ENCODE measurements at regions not wholly inside any gene's neighbourhood (a gene's known extent, or its start where the extent isn't known, plus 50 kb on each side); places are given as distances from the start of the nearest gene placed in this dataset.
"Not testable (repeated sequence)": the region's sequence is repeated elsewhere in the genome, so short reads cannot be mapped to it uniquely, and the experiment has no call there.

DNA sequence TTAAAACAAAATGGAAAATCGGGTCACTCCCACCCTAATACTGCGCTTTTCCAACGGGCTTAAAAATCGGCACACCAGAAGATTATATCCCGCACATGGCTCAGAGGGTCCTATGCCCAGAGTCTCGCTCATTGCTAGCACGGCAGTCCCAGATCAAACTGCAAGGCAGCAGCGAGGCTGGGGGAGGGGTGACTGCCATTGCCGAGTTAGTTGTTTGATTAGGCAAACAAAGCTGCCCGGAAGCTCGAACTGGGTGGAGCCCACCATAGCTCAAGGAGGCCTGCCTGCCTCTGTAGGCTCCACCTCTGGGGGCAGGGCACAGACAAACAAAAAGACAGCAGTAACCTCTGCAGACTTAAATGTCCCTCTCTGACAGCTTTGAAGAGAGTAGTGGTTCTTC, 100.7 kb upstream of the KLHL1 start:
- DNase-seq = not testable (repeated sequence)

DNA sequence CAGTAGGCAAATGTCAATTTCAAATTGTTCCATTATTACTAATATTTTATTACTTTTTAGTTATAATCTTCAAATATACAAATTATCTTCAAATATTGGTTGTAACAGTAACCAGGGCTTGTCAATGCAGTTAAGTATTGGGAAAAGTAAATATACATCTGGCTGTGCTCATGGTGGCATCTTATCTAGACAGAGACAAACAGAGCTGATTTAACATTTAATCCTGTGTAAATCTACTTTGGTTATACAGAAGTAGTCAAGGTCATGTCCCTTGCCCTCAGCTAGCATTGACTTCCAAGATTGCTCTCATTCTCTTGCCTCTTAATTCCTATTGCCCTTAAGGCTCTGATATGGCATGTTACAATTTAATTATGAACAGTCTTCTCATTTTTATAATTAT, 98.4 kb upstream of the KLHL1 start:
- DNase-seq = no peak

DNA sequence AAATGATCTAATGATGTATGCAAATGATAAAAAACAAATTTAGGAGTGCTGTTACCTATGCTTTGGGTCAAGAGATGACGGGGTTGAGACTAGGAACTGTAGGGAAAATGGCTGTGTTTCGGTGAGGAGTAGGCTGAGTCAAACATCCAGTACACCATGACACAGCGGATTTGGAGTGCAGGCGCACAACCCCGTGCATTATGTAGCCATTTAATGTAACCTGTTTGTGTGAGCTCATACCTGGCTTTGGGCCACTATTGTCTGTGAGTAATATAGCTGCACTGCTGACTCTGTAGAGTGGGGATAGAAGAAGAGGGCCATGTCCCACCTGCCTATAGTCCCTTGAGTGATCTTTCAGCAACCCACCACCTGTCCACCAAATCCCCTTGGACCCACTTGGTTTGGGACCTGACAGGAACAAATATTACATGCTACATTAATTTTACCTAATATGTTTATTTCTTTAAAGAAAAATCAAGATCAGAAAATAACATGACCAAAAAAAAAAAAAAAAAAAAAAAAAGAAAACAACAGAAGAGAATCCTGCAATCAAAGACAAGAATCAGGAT, 95.5 kb upstream of the KLHL1 start:
- no peak for DNase-seq

DNA sequence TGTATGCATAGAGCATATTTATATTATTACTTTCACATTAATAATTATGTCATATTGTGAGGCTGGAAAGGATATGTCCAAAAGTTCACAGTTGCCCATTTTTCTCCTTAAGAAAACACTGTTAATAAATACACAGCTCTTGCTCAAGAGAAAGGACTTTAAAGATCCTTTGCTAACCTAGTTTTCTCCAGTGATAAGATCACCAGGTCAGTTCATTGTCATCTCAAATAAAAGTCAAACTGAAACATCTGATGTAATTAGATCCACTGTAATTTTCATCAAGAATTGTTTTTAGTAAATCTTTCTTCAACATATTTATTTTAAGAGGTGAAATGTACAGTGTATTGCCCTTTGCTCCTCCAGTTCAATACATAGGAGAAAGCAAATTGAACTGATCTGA, 82.8 kb upstream of the KLHL1 start:
- no peak for DNase-seq

DNA sequence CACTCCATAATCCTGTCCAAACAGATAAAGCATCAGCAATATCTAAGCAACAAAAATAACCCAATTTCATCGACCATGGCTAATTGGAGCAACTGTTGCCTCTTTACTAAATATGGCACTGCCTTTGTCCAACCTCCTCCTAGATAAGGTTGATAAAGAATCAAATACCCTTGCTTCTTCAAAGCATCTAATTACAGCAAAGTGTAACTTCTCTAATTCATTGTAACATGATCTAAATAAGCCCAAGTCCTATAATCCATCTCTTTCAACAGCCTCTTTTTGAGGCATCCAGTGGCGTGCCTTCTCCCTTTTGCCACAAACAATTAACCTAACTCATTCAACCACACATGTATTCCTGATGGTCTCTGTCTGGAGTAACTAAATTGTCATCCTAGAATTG, 81.7 kb upstream of the KLHL1 start:
- no peak for DNase-seq

DNA sequence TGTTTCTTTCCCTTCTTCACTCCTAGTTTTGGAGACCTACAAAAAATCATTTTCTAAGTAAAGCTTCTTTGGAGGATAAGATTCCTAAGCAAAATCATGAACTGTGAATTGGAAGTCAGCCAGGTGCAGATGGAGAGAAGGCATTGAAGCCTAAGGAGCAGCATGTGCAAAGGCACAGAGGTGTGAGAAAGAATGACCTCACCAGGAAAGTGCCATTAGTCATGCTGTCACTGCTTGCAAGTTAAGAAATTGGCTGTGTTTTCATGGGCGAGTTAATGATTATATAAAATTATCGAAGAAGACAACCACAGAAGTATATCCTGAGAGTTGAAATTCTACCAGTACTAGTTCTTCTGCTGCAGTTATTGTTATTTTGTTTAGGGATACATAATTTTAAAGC, 80.3 kb upstream of the KLHL1 start:
- no peak for DNase-seq

DNA sequence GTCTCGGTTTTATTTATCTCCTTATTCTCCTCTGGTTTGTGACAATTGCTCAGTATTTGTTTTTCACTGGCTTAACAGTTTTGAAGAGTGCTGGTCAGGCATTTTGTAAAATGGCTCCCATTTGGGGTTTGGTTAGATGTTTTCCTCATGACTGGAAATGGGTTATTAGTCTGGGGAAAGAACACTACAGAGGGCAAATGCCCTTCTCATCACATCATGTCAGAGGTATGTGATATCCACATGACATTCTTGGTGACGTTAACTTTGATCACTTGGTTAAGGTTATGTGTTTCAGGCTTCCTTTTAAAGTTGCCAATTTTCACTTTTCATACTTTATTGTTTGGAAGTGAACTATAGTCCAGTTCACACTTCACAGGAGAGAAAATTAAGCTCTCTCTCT, 74.8 kb upstream of the KLHL1 start:
- no peak for DNase-seq
